ENCODE measurements at regions not wholly inside any gene's neighbourhood (a gene's known extent, or its start where the extent isn't known, plus 50 kb on each side); places are given as distances from the start of the nearest gene placed in this dataset.

DNA sequence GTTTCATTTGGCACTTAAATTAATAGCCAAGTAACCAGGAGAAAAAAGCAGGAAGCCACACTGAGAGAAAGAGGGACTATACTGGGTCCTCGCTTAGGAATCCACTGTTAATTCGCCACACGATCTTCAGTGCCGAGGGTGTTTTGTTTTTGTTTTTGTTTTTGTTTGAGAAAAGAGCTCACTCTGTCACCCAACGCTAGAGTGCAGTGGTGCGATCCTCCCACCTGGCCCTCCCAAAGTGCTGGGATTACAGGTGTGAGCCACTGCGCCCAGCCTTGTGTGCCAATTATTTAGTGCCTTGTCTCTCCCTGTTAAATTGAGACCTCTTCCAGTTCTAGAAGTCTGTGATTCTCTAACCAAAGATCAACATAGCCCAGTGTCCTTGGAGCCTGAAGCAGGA lies 53.8 kb upstream of the TPM1 start:
- no peaks in the 10 kb centered on the region for H4K20me1 ChIP-seq (ENCODE audit: insufficient read depth, low read length)
- no peak overlapping the region for H3K27ac ChIP-seq (ENCODE audit: low read length)
- no peak for DNase-seq
- no peaks in the 10 kb centered on the region for H3F3A ChIP-seq (ENCODE audit: insufficient read depth, low read length)
- no peaks in the 10 kb centered on the region for H3K36me3 ChIP-seq (replicated peaks; ENCODE audit: insufficient read depth, low read length)
- no peaks in the 10 kb centered on the region for H3K27me3 ChIP-seq (replicated peaks; ENCODE audit: insufficient read depth, low read length)
- no peaks in the 10 kb centered on the region for H3K4me1 ChIP-seq (ENCODE audit: low read length)
- H3K9me3 ChIP-seq (replicated peaks; ENCODE audit: insufficient read depth, low read length): no peaks in the 10 kb centered on the region
- no peaks in the 10 kb centered on the region for H3K9me2 ChIP-seq (replicated peaks; ENCODE audit: insufficient read depth, low read length)
- H3K9ac ChIP-seq (ENCODE audit: low read length): no peak overlapping the region
- TF ChIP-seq, protein P1, sequence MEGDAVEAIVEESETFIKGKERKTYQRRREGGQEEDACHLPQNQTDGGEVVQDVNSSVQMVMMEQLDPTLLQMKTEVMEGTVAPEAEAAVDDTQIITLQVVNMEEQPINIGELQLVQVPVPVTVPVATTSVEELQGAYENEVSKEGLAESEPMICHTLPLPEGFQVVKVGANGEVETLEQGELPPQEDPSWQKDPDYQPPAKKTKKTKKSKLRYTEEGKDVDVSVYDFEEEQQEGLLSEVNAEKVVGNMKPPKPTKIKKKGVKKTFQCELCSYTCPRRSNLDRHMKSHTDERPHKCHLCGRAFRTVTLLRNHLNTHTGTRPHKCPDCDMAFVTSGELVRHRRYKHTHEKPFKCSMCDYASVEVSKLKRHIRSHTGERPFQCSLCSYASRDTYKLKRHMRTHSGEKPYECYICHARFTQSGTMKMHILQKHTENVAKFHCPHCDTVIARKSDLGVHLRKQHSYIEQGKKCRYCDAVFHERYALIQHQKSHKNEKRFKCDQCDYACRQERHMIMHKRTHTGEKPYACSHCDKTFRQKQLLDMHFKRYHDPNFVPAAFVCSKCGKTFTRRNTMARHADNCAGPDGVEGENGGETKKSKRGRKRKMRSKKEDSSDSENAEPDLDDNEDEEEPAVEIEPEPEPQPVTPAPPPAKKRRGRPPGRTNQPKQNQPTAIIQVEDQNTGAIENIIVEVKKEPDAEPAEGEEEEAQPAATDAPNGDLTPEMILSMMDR (IDR thresholded peaks at IDR 0.05; ENCODE audit: low read length): no peak
- TF ChIP-seq EZH2 (optimal IDR thresholded peaks at IDR 0.05; ENCODE audit: low read depth, low read length): no peak
- TF ChIP-seq EZH2phosphoT487 (IDR thresholded peaks at IDR 0.05; ENCODE audit: low read length): no peak
- no peak overlapping the region for H3K4me3 ChIP-seq (ENCODE audit: low read length)
- H3K4me2 ChIP-seq (ENCODE audit: low read depth, low read length): no peak overlapping the region
- H2AFZ ChIP-seq (ENCODE audit: low read length): no peak overlapping the region
- no peaks in the 10 kb centered on the region for H3K79me2 ChIP-seq (ENCODE audit: low read length)

DNA sequence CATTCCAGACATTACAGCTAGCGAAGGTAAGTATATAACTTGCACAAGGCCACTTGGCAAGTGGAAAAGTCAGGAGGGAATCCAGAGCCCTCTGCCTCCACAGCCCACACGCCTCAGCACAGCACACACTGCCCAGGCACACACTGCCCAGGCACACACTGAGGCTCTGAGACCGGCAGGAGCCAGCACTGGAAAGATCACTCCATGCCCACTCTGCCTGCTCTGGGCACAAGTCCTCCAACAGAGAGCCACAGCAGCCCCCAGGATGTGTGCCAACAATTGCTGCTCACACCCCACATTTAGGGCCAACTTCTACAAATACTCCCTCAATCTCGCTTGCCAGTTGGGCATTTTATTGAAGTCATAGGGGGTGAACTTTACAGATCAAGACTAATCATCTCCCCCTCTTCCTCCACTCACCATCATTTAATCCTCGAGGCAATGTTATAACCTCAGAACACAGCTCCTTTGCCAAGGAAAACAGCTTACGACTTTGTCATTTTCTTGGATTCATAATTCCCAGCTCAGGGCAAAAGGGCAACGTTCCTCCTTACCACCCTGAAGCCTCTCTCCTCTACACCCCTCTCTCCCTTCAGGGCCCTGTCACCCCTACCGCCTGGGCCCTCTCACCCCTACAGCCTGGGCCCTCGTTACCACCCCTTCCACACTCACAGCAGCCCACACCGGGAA lies 53.0 kb upstream of the TPM1 start:
- no peak overlapping the region for H3K4me3 ChIP-seq (ENCODE audit: low read length)
- no peak overlapping the region for H3K9ac ChIP-seq (ENCODE audit: low read length)
- no peaks in the 10 kb centered on the region for H3K36me3 ChIP-seq (replicated peaks; ENCODE audit: insufficient read depth, low read length)
- TF ChIP-seq EZH2phosphoT487 (IDR thresholded peaks at IDR 0.05; ENCODE audit: low read length) (no peak), EZH2 (optimal IDR thresholded peaks at IDR 0.05; ENCODE audit: low read depth, low read length) (no peak)
- TF ChIP-seq, protein P1 (IDR thresholded peaks at IDR 0.05; ENCODE audit: low read length): no peak
- H3K4me2 ChIP-seq (ENCODE audit: low read depth, low read length): no peak overlapping the region
- DNase-seq: no peak
- no peak overlapping the region for H3K27ac ChIP-seq (ENCODE audit: low read length)
- no peak overlapping the region for H2AFZ ChIP-seq (ENCODE audit: low read length)
- no peaks in the 10 kb centered on the region for H3K79me2 ChIP-seq (ENCODE audit: low read length)
- H4K20me1 ChIP-seq (ENCODE audit: insufficient read depth, low read length): no peaks in the 10 kb centered on the region
- H3K9me3 ChIP-seq (replicated peaks; ENCODE audit: insufficient read depth, low read length): no peaks in the 10 kb centered on the region
- no peaks in the 10 kb centered on the region for H3F3A ChIP-seq (ENCODE audit: insufficient read depth, low read length)
- no peaks in the 10 kb centered on the region for H3K4me1 ChIP-seq (ENCODE audit: low read length)
- H3K27me3 ChIP-seq (replicated peaks; ENCODE audit: insufficient read depth, low read length): no peaks in the 10 kb centered on the region
- H3K9me2 ChIP-seq (replicated peaks; ENCODE audit: insufficient read depth, low read length): no peaks in the 10 kb centered on the region

DNA sequence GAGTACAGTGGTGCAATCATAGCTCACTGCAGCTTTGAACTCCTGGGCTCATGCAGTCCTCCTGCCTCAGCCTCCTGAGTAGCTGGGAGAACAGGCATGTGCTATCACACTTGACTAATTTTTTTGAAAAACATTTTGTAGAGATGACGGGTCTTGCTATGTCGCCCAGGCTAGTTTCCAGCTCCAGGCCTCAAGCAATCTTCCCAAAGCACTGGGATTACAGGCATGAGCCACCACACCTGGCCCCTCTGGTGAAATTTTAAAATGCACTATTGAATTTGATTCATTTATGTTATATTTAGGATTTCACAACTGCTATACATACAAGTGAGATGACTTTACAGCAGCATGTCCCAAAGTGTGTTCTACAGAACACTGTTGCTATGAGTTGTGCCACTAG lies 50.8 kb upstream of the TPM1 start:
- no peaks in the 10 kb centered on the region for H3K9me2 ChIP-seq (replicated peaks; ENCODE audit: insufficient read depth, low read length)
- H3K4me3 ChIP-seq (ENCODE audit: low read length): no peak overlapping the region
- TF ChIP-seq, protein P1 (IDR thresholded peaks at IDR 0.05; ENCODE audit: low read length): no peak
- TF ChIP-seq EZH2phosphoT487 (IDR thresholded peaks at IDR 0.05; ENCODE audit: low read length) (no peak), EZH2 (optimal IDR thresholded peaks at IDR 0.05; ENCODE audit: low read depth, low read length) (no peak)
- no peaks in the 10 kb centered on the region for H3K36me3 ChIP-seq (replicated peaks; ENCODE audit: insufficient read depth, low read length)
- H3K9me3 ChIP-seq (replicated peaks; ENCODE audit: insufficient read depth, low read length): no peaks in the 10 kb centered on the region
- no peak overlapping the region for H3K9ac ChIP-seq (ENCODE audit: low read length)
- no peaks in the 10 kb centered on the region for H4K20me1 ChIP-seq (ENCODE audit: insufficient read depth, low read length)
- DNase-seq: no peak
- H2AFZ ChIP-seq (ENCODE audit: low read length): no peak overlapping the region
- no peak overlapping the region for H3K27ac ChIP-seq (ENCODE audit: low read length)
- no peaks in the 10 kb centered on the region for H3K79me2 ChIP-seq (ENCODE audit: low read length)
- no peaks in the 10 kb centered on the region for H3F3A ChIP-seq (ENCODE audit: insufficient read depth, low read length)
- H3K27me3 ChIP-seq (replicated peaks; ENCODE audit: insufficient read depth, low read length): no peaks in the 10 kb centered on the region
- H3K4me2 ChIP-seq (ENCODE audit: low read depth, low read length): no peak overlapping the region
- H3K4me1 ChIP-seq (ENCODE audit: low read length): no peaks in the 10 kb centered on the region

Measured in MM.1S (cell line).